ENCODE measurements at regions not wholly inside any gene's neighbourhood (a gene's known extent, or its start where the extent isn't known, plus 50 kb on each side); places are given as distances from the start of the nearest gene placed in this dataset.

DNA sequence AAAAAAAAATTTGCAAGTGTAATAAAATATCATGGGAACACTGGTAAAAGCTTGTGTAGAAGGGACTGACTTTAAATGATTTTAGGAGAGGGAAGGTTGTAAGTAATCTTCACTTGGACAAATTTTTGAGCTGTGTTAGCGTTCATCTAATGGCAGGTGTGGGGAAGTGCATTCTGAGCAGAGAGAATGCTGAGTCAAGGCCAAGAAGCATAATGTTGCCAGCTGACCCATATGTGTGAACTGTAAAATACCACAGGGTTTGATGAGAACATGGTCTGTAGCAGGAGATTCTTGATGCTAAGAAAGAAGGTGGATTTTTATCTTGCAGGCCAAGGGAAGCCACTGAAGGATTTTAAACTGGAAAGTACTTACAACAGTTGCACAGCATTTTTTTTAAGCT is 98.2 kb upstream of the ZNF32 start:
- DNase-seq (ENCODE audit: low read depth in 2 of 2) = no peak

DNA sequence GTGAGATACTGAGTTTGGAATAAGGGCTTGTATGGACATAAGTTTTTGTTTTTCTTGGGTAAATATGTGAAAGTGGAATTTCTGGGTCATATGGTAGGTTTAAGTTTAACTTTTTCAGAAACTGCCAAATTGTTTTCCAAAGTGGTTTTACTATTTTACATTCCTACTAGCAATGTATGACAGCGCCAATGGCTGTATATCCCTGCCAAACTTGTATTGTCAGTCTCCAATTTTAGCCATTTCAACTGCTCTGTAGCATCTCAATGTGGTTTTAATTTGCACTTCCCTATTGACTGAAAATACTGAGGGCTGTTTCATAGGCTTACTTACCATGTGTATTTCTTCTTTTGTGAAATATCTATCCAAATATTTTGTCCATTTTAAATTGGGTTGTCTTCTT is 90.5 kb upstream of the ZNF32 start:
- no peak for DNase-seq (ENCODE audit: low read depth in 2 of 2)

DNA sequence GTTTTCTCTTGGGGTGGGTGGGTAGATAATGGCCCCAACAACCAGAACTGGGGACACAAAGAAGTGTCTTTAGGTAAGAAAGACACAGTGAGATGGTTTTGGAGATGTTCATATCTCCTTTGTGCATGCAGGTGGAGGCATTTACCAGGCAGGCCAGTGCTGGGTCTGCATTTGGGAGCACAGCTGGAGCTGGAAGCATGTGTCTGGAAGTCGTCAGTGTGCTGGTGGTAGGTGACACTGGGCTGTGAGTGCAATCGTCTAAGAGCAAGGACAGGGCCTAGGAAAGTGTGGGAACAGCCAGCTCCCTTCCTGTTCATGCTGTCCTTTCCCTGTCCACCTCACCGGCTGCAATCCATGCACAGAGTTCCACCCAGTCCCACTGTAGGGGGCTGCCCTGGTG is 88.3 kb upstream of the ZNF32 start:
- no peak for DNase-seq (ENCODE audit: low read depth in 2 of 2)

DNA sequence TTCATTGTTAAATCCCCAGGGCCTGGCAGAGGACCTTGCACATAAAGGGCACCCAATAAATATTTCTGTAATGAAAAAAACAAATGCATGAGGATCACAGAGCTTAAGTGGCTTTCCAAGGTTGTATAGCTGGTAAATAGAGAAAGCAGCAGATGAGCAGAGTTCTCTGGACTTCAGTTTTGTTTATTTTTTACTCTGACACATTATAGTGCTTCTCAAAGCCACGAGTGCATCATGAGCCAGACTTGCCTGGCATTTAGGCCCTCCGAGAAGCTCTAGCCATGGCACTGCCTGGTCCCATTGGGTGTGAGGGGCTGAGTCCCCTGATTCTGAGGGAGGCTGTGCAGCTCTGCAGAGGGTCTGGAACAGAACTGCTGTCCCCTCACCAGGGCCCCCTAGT is 87.2 kb upstream of the ZNF32 start:
- DNase-seq (ENCODE audit: low read depth in 2 of 2) = no peak

DNA sequence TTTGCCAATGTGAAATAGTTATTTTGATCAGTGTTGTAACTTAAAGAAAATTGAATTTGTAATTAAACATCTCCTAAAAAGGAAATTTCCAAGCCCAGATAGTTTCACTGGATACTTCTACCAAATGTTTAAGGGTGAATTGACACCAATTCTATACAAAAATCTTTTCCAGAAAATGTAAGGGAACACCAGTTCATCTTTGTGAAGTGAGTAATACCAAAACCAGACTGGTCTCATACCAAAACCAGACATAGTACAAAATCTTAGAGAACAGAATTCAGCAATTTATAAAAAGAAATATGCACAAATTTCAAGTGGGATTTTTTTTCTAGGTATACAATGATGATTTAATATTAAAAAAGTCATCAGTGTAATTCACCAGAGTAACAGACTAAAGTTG is 86.0 kb upstream of the ZNF32 start:
- DNase-seq (ENCODE audit: low read depth in 2 of 2) = no peak

DNA sequence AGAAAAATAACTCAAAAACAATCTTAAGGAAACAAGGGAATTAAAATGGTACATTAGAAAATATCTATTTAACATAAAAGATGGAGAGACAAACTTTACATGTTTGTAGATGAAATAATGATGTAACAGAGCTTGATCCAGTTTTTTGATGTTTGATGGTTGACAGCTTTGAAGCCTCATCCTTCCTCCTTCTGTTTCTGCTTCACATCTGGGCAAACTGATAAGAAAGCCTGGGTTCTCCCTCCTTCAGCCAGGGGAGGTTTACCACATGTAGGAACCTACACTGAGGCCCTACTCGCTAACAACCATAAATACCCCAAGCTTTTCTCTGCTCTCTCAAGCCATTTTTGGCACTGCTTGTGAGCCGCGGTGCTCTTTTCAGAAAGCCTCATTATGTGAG is 82.8 kb upstream of the ZNF32 start:
- no peak for DNase-seq (ENCODE audit: low read depth in 2 of 2)

DNA sequence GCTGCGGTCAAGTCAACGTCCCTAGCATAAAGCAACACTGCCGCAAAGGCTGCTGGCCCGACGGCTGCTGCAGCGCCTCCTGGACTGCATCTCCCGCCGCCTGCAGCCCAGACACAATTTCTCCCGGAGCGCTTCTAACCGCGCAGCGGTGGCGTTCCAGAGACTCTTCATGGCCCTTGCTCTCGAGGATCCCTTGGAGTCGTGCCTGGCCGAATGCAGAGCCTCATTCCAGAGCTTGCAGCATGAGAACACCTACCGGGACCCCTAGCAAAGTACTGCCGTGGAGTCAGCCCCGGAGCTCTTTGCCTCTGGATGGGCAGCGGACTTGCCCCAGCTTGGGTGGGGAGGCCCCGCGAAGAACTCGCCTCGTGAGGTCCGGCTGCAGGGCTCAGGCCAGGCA is 79.7 kb upstream of the ZNF32 start:
- DNase-seq (ENCODE audit: low read depth in 2 of 2) = no peak

DNA sequence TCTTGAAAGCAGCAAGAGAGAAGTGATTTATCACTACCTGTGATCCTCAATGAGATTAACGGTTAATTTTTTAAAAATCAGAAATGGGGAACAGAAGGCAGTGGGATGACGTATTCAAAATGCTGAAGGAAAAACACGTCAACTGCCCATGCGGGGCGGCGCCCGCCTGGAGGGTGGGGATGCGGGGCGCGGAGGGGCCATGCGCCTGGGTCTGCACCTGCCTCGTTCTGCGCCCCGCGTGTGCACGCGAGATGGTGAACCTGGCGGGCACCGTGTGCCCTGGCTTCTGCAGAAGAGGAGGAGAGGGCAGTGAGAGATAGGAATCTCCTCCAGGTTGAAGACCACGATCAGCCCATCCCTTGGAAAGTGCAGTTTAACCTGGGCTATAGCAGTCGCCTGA is 79.3 kb upstream of the ZNF32 start:
- DNase-seq (ENCODE audit: low read depth in 2 of 2) = no peak

DNA sequence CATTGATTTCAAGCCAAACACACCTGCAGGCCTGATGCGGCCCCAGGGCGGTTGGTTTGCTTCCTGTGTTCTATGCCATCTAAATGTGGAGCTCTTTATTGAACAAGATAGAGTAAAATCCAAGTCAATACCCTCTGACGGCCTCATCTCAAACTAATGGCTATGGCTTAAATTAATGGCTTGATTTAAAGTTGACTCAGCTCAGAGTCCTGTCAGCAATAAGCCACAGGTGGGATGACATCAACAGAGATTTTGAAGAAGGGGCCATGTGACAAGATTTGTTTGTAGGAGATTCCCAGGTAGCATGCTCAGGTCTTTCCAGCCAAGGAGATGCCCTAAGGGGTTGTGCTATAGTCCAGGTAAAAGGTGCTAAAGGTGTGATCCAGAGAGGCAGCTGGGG is 66.7 kb upstream of the ZNF32 start:
- DNase-seq (ENCODE audit: low read depth in 2 of 2) = no peak

DNA sequence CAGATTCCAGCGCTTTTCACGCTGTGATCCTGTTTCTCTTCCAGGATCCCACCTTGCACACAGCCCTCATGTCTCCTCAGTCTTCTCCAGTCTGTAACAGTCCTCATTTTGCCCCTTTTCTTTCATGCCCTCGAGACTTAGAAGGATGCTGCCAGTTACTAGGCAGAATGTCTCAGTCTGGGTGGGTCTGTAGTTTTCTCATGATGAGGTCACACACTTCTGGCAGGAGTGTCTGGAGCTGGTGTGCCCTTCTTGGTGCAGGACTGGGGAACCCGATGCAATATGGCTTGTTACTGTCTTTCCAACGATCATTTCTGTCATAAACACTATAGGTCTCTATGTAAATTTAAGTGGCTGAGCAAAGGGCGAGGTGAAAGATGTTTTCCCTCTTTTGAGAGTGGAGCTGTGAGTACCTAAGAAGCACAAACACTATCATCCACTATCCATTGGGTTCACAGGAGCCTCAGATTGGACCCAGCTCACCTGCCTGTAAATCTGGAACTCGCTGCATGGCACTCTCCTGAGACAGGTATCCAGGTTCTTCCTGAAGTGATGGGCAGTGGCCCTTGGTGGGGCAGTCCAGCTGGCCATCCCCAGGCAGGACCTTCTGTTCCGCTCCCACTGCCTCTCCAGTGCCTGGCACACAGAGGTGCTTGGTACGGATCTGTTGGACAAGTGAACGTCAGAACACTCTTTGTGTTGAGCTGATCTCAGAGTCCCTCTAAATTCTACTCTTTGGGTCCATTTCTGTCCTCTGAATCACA is 64.3 kb upstream of the ZNF32 start:
- DNase-seq (ENCODE audit: low read depth in 2 of 2) = no peak

DNA sequence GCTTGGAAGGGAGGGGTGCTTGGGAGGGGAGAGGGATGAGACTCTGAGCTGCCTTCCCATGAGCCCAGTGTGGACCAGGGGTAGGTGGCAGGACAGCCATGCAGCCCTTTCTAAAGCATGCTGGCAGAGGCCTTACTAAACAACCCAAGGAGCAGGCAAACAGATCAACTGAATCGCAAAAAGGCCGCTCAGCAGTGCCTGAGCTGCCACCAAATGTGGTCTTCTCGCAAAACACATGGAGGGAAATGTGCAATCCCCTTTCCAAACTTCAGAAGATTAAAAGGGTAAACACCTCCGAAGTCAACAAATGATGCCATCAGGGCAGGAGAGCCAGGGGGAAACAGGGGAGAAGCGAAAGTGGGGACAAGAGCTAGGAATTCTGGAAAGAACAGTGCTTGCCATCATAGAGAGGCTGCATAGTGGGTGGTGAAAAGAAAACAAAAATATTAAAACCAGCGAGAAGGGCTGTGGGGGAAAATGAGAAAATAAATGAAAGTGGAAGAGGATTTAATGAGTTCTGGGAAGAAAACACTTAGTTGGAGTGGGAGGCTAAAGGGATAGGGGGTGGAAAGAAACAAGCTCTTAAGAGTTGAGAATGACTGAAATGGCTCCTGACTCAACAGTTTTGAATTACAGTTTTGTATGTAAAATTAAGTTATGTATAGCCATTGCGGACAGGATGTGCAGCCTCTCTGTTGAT is 62.2 kb upstream of the ZNF32 start:
- no peak for DNase-seq (ENCODE audit: low read depth in 2 of 2)

DNA sequence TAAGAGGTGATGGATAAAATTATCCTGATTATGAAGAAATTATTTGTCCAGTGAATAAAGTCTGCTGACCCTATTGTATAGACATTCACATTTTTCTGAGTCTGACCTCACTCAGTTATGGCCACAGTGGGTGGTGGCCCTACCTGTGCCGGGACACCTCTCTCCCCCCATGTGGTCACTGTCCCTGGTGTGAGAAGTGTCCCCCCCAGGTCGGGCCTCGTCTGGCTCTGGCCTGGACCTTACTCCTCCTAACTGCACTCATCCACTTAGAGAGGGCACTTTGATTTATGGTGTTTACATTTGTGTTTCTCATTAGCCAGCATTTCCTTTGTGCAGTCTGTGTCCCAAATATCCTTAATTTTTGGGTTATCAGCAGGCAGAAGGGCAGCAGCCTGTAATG is 59.6 kb upstream of the ZNF32 start:
- DNase-seq (ENCODE audit: low read depth in 2 of 2) = no peak

DNA sequence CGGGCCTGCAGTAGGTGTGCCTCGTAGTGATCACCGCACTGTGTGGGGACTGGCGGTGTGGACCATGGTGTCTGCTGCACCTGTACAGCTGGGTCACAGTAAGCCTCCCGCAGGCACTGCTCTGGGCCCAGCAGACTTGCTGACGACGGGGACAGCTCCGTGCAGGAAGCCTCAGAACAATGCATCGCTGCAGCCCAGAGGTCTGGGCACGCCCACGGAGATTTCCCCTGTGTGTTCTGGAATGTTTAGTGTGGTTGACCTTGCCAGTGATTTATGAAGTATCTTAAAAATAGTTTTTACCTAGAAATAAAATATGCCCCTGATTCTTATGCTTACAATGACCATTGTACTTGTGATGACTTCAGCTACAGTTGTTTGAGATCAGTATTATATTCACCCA is 59.1 kb upstream of the ZNF32 start:
- DNase-seq (ENCODE audit: low read depth in 2 of 2) = no peak

DNA sequence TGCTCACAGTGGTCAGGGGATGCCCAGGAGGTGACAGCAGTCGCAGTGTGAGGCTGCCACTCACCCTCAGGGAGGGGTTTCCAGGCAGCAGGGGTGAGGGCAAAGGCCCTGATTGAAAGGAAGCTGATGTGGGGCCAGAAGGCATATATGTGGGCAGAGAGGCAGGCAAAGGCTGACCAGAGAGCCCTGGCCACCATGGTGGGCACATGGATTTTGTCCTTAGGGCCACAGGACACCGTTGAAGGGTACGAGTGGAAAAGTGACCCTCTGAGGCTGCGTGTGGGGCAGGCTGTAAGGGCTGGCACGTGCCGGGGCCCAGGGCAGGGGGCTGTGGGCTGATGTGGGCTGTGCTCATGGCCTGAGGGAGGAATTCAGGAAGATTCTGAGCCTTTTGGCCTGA is 57.5 kb upstream of the ZNF32 start:
- DNase-seq (ENCODE audit: low read depth in 2 of 2) = no peak

DNA sequence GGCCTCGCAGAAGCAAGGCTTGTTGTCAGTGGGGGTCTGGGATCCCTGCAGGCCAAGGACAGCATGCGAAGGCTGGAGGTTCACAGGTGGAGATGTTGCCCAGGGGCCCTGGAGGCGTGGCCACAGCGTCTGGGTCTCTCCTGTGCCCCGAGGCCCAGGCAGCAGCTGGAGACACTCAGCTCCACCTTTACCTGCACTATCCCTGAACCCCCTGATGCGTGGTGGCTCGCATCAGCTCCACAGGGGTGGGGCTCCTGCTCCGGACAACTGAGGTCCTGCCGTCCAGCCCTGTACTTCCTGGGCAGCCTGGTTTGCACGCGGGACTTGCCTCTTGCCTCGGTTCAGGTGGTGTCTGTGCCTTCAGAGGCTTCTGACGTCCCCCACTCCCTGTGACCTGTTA is 54.6 kb upstream of the ZNF32 start:
- no peak for DNase-seq (ENCODE audit: low read depth in 2 of 2)

DNA sequence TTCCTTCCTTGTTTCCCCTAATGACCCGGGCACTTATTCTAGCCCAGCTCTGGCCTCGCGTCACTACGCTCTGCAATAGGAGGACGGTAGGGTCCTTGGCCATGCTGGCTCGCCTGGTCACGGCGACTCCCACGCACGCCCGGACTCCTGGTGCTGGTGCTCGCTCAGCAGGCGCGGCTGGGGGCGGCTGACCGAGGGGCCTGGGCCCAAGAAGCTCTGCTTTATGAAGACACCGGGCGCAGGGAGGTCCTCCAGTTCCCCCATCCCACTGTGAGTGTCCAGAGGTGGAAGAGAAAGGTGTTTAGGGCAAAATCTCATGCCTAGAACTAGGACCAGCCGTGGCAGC is 54.2 kb upstream of the ZNF32 start:
- DNase-seq (ENCODE audit: low read depth in 2 of 2) = no peak

DNA sequence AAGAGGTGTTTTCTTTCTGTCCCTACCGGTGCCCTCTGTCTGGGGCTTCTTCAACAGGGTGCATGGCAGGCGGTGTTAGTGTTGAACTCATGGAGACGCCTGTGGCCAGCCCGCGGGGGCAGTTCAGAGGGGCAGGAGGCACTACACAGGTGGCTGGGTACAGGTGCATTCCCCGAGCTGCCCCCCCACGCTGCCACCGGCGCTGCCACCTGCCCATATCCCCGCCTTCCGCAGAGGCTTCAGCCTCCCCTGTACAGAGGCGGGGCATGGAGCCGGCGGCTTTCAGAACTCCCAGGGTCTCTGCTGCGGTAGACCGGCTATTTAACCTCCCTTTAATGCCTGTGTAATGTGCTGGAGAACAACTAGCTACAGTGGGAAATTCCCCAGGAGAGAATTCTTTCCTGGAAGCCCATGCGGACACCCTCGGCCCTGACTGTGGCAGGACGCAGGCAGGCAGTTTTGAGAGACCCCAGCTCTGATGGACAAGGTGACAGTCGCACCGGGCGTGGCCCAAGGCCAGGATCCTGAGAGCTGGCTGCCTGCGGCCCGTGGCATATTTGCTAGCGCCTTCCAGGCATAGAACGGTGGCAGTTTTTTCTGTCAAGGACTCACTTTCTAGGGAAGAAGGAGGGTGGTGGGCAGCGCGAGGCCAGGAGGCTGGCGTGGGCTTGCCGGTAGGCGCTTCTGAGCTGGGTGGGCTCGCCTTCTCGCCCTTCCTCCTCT is 53.7 kb upstream of the ZNF32 start:
- no peak for DNase-seq (ENCODE audit: low read depth in 2 of 2)

DNA sequence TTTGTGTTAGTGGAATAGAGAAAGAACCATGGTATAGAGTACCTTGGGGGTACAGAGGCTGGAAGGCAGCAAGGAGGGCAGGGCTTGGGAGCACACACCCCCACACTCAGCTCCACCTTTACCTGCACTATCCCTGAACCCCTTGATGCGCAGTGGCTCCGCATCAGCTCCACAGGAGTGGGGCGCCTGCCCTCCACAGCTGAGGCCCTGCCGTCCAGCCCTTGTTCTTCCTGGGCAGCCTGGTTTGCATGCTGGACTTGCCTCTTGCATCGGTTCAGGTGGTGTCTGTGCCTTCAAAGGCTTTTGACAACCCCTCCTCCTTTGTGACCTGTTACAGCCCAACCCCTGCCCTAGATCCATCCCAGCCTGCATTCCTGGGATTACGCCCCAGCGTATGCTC is 52.6 kb upstream of the ZNF32 start:
- DNase-seq (ENCODE audit: low read depth in 2 of 2) = no peak

DNA sequence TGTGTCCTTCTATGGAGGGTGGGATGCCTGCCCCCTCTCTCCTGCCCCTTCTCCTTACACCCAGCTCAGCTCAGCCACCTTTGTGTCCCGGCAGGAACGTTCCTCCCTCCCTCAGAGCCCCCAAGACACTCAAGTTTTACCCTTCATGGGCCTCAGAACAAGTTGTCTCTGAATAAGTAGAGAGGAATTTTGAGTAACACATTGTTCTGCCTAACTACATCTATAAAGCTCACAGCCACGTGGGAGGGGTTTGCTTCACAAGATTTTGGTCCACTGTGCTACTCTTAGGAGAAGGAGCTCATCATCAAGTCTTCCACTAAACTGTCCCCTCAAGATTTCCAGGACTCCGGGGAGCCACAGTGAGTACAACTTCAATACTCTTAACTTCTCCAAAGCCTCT is 51.6 kb upstream of the ZNF32 start:
- DNase-seq (ENCODE audit: low read depth in 2 of 2) = no peak

DNA sequence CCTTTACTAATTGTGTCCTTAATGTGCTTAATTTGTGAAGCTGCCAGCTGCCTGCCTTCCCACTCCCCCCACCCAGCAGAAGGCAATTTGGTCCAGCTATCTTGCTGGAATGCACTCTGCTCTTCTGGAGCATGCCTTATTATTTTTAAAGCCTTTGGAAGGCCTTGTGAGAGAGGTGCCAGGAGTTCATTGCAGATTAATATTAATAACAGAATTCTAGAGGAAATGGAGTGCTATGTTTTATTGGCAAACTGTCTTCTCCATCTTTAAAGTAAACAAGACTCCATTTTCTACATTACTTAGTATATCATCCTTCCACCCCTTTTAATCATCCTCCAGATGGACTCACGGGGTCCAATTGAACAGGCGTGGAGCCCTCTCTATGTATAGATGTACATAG is 50.8 kb upstream of the ZNF32 start:
- no peak for DNase-seq (ENCODE audit: low read depth in 2 of 2)
